GM12878 (cell line): ENCODE measurements at regions not wholly inside any gene's neighbourhood (a gene's known extent, or its start where the extent isn't known, plus 50 kb on each side); places are given as distances from the start of the nearest gene placed in this dataset.

Source experiments
- ATAC-seq: fragments of 200-7000 bp; cut with Tn5 transposase; 3 replicates; pipeline ENCODE4 v1.9.1; 2020; ENCODE audit warnings: mild to moderate bottlenecking, moderate library complexity
- BruUV-seq: library from RNA; stranded (reverse); fragments of 400-500 nt; replicated peaks from 2 replicates; lab custom pipeline; 2021; lab: Mats Ljungman, UMichigan
- CTCF ChIA-PET: fragments of 300-600 bp; sonication (Branson Sonifier 250); formaldehyde crosslinking; extraction: SDS; loops from one replicate; lab custom pipeline; 2021; ENCODE audit warnings: inconsistent platforms; lab: Yijun Ruan, JAX
- POLR2A ChIA-PET: fragments of 350-600 bp; formaldehyde crosslinking; extraction: SDS; loops from one replicate; lab custom pipeline; 2021; ENCODE audit warnings: inconsistent platforms; lab: Charles Lee
- RAD21 ChIA-PET: fragments of 300-600 bp; sonication (Branson Sonifier 250); formaldehyde crosslinking; loops from one replicate; lab custom pipeline; 2023; ENCODE audit warnings: antibody characterized with exemption; ENCODE audit not compliant: unreplicated experiment; lab: Charles Lee
- SMC1A ChIA-PET: fragments of 300-600 bp; sonication (Branson Sonifier 250); formaldehyde crosslinking; loops from one replicate; lab custom pipeline; 2023; ENCODE audit not compliant: unreplicated experiment, uncharacterized antibody; lab: Charles Lee
- DNase-seq: peaks from one replicate; pipeline ENCODE4 v3.0.0-alpha.2; 2011; ENCODE audit warnings: low read depth, low spot score
- FAIRE-seq: peaks from 3 replicates; lab custom pipeline; 2011; peaks lifted over from hg19 to GRCh38; lab: Jason Lieb, UNC
- H2AFZ ChIP-seq: 2 replicates; pipeline ENCODE4 v1.6.0; 2011; ENCODE audit warnings: low read depth, low read length, control low read depth; ENCODE audit not compliant: control insufficient read depth
- H3K27ac ChIP-seq: 2 replicates; pipeline ENCODE4 v1.5.1; 2011; ENCODE audit warnings: control low read depth; ENCODE audit not compliant: control insufficient read depth, insufficient read depth
- H3K27me3 ChIP-seq, 2 experiments: replicated peaks in 1 of 2; 2 replicates each; pipeline versions ENCODE4 v1.6.0 to v1.6.1; 2011; ENCODE audit warnings: low read length in 1 of 2; ENCODE audit not compliant: control insufficient read depth in 2 of 2, insufficient read depth in 2 of 2
- H3K36me3 ChIP-seq, 2 experiments: 2 replicates each; pipeline ENCODE4 v1.5.1; 2011; ENCODE audit warnings: low read length in 1 of 2; ENCODE audit not compliant: control insufficient read depth in 2 of 2, insufficient read depth in 2 of 2
- H3K4me1 ChIP-seq: 2 replicates; pipeline ENCODE4 v1.6.1; 2011; ENCODE audit warnings: mild to moderate bottlenecking, low read length, moderate library complexity, mixed read lengths; ENCODE audit not compliant: control insufficient read depth, insufficient read depth
- H3K4me2 ChIP-seq: 2 replicates; pipeline ENCODE4 v1.6.0; 2011; ENCODE audit warnings: control low read depth; ENCODE audit not compliant: control insufficient read depth, insufficient read depth
- H3K4me3 ChIP-seq: fragments of 200-600 bp; sonication (generic); 2 replicates; pipeline ENCODE4 v1.5.1; 2016
- H3K79me2 ChIP-seq: 2 replicates; pipeline ENCODE4 v1.6.0; 2011; ENCODE audit warnings: low read length; ENCODE audit not compliant: control insufficient read depth, insufficient read depth
- H3K9ac ChIP-seq: 2 replicates; pipeline ENCODE4 v1.8.0; 2011; ENCODE audit warnings: low read length, control low read depth, mixed read lengths; ENCODE audit not compliant: control insufficient read depth, insufficient read depth
- H3K9me3 ChIP-seq: replicated peaks from 3 replicates; pipeline ENCODE4 v1.5.1; 2011; ENCODE audit warnings: mild to moderate bottlenecking, low read length; ENCODE audit not compliant: control insufficient read depth, insufficient read depth
- H4K20me1 ChIP-seq: 2 replicates; pipeline ENCODE4 v1.6.0; 2011; ENCODE audit not compliant: control insufficient read depth, insufficient read depth
- JUND ChIP-seq: IDR thresholded peaks from 2 replicates; pipeline ENCODE4 v1.6.1; 2012; ENCODE audit warnings: low read depth, mild to moderate bottlenecking, low read length, improper control_type of control experiment, moderate library complexity
- KLF5 ChIP-seq: fragments of 450-650 bp; IDR thresholded peaks from 2 replicates; pipeline ENCODE4 v1.6.1; 2014; ENCODE audit warnings: mild to moderate bottlenecking; ENCODE audit not compliant: partially characterized antibody
- LARP7 ChIP-seq: fragments of 450-650 bp; IDR thresholded peaks from 2 replicates; pipeline ENCODE4 v1.6.1; 2017; ENCODE audit warnings: mild to moderate bottlenecking
- NBN ChIP-seq: fragments of 450-650 bp; IDR thresholded peaks from 2 replicates; pipeline ENCODE4 v1.6.1; 2016
- PAX5 ChIP-seq: IDR thresholded peaks from 2 replicates; pipeline ENCODE4 v1.6.1; 2011; ENCODE audit warnings: low read depth, low read length, borderline replicate concordance
- SIX5 ChIP-seq: IDR thresholded peaks from 2 replicates; pipeline ENCODE4 v1.6.1; 2011; ENCODE audit warnings: mild to moderate bottlenecking, low read depth, low read length, moderate library complexity; ENCODE audit not compliant: severe bottlenecking
- ZNF622 ChIP-seq: fragments of 450-650 bp; IDR thresholded peaks from 2 replicates; pipeline ENCODE4 v1.6.1; 2017; ENCODE audit warnings: mild to moderate bottlenecking, inconsistent platforms
- WGBS: methylation state at CpG from one replicate; pipeline ENCODE4 v1.1.6; 2016; ENCODE audit warnings: low lambda C conversion rate; ENCODE audit not compliant: insufficient replicate concordance, insufficient coverage; ENCODE audit errors: missing lambda C conversion rate; 5-methylcytosine and 5-hydroxymethylcytosine counted together
- in situ Hi-C: fragments of 300-500 bp; cut with MboI; formaldehyde crosslinking; loops from 9 replicates; pipeline ENCODE4 v1.14.3; 2018; ENCODE audit warnings: mixed read lengths
- intact Hi-C: fragments of 100-400 bp; cut with micrococcal nuclease; formaldehyde crosslinking; loops from one replicate; pipeline ENCODE4 v1.14.2; 2022; ENCODE audit not compliant: unreplicated experiment
- TF ChIP-seq, protein P1 (sequence below): fragments of 450-650 bp; formaldehyde crosslinking; IDR thresholded peaks from 2 replicates; pipeline ENCODE4 v1.5.0; 2022; ENCODE audit warnings: mild to moderate bottlenecking, missing genetic modification characterization
- TF ChIP-seq, protein P2 (sequence below): fragments of 450-650 bp; conservative IDR thresholded peaks from 2 replicates; pipeline ENCODE4 v1.6.1; 2017; ENCODE audit warnings: mild to moderate bottlenecking, moderate library complexity

DNA sequence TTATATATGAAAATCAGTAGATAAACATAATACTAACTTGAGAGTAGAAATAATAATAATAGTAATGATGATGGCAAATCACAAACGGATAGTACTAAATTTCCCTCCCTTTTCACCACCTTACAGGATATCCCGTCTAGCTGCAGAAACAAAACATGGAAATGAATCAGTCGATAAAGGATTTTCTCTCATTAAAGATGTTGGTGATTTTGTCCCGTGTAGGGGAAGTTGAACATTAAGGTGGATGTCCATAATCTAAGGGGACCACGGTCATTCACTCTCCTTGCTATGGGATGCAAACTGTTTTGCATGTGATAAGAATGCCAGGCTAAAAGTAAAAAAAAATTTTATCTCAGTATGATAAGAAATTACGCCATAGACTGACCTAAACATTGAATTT lies 1027.7 kb upstream of the NR2F2 start:
- Histone ChIP-seq H2AFZ (no peak overlapping the region), H4K20me1 (no peaks in the 10 kb centered on the region), H3K9me3 (no peaks in the 10 kb centered on the region; the same call in 2 of the 3 replicates), H3K4me2 (no peak overlapping the region), H3K4me3 (no peak overlapping the region), H3K79me2 (no peaks in the 10 kb centered on the region), H3K27ac (no peak overlapping the region), H3K27me3 (no peaks in the 10 kb centered on the region), H3K36me3 (no peaks in the 10 kb centered on the region), H3K4me1 (no peaks in the 10 kb centered on the region), H3K9ac (no peak overlapping the region)
- ChIA-PET RAD21 (interaction anchor here (2.3 kb wide), 2 partner anchors 15 to 18 kb away, joined by 7 to 12 read pairs; no protein-coding TSS in a partner anchor), SMC1A (interaction anchor here (0.6 to 3.8 kb wide), 6 partner anchors 15 to 172 kb away, joined by 3 to 44 read pairs (median 3); no protein-coding TSS in a partner anchor), POLR2A (interaction anchor here (0.6 to 1.2 kb wide), 3 partner anchors 12 to 45 kb away, joined by 4 to 6 read pairs (median 4); no protein-coding TSS in a partner anchor), CTCF (interaction anchor here (3.4 to 3.7 kb wide), 2 partner anchors 11 to 15 kb away, joined by 12 to 14 read pairs; no protein-coding TSS in a partner anchor)
- intact Hi-C loops (loop anchor here (1.0 kb wide), 1 partner anchor 200 kb away; no protein-coding TSS in a partner anchor), in situ Hi-C loops (no loop called here)
- ATAC-seq = no peak
- DNase-seq = no peak
- TF ChIP-seq, protein P1, sequence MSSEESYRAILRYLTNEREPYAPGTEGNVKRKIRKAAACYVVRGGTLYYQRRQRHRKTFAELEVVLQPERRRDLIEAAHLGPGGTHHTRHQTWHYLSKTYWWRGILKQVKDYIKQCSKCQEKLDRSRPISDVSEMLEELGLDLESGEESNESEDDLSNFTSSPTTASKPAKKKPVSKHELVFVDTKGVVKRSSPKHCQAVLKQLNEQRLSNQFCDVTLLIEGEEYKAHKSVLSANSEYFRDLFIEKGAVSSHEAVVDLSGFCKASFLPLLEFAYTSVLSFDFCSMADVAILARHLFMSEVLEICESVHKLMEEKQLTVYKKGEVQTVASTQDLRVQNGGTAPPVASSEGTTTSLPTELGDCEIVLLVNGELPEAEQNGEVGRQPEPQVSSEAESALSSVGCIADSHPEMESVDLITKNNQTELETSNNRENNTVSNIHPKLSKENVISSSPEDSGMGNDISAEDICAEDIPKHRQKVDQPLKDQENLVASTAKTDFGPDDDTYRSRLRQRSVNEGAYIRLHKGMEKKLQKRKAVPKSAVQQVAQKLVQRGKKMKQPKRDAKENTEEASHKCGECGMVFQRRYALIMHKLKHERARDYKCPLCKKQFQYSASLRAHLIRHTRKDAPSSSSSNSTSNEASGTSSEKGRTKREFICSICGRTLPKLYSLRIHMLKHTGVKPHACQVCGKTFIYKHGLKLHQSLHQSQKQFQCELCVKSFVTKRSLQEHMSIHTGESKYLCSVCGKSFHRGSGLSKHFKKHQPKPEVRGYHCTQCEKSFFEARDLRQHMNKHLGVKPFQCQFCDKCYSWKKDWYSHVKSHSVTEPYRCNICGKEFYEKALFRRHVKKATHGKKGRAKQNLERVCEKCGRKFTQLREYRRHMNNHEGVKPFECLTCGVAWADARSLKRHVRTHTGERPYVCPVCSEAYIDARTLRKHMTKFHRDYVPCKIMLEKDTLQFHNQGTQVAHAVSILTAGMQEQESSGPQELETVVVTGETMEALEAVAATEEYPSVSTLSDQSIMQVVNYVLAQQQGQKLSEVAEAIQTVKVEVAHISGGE = no peak
- no peak for TF ChIP-seq KLF5
- no peak for TF ChIP-seq NBN
- TF ChIP-seq JUND = no peak
- TF ChIP-seq LARP7 = no peak
- no peak for TF ChIP-seq ZNF622
- TF ChIP-seq SIX5 = no peak
- TF ChIP-seq PAX5 = no peak
- TF ChIP-seq, protein P2, sequence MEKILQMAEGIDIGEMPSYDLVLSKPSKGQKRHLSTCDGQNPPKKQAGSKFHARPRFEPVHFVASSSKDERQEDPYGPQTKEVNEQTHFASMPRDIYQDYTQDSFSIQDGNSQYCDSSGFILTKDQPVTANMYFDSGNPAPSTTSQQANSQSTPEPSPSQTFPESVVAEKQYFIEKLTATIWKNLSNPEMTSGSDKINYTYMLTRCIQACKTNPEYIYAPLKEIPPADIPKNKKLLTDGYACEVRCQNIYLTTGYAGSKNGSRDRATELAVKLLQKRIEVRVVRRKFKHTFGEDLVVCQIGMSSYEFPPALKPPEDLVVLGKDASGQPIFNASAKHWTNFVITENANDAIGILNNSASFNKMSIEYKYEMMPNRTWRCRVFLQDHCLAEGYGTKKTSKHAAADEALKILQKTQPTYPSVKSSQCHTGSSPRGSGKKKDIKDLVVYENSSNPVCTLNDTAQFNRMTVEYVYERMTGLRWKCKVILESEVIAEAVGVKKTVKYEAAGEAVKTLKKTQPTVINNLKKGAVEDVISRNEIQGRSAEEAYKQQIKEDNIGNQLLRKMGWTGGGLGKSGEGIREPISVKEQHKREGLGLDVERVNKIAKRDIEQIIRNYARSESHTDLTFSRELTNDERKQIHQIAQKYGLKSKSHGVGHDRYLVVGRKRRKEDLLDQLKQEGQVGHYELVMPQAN = no peak
- no TSS peak for BruUV-seq
- 21% methylated on average over 6 of the region's 6 CpGs for WGBS
- no peak for FAIRE-seq
